ENCODE measurements at regions not wholly inside any gene's neighbourhood (a gene's known extent, or its start where the extent isn't known, plus 50 kb on each side); places are given as distances from the start of the nearest gene placed in this dataset.

DNA sequence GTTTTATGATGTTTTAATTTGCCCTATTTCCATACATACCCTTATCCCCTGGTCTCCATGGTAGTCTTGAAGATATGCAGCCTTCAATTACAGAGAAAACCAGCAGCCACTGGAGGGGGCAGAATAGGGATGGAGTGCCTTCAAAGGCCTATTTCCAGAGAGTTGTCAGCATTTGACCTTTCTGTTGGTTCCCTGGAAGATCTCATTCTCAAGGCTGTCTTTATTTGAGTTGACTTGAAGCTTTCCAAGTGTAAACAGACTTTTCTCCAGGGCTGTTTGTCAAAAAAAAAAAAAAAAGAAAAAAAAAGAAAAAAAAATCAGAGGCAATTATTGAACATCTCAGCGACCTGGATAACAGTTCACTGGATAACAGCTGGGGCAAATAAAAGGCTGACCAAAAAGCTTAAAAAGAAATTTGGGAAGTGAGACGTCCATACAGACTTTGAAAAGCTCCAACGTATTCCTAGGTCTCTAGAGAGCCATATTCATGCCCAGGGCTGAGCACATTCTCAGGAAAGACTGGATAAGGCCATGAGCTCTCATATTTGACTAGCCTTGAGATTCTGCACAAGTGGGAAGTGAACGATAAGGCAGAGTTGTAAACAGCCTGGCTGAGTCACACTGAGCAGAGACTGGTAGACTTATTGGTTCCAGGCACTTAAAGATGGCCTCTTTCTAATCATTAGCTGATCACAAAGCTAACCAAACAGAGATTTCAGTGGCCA lies 126.6 kb downstream of the VAPA start:
- TF ChIP-seq, protein P1, sequence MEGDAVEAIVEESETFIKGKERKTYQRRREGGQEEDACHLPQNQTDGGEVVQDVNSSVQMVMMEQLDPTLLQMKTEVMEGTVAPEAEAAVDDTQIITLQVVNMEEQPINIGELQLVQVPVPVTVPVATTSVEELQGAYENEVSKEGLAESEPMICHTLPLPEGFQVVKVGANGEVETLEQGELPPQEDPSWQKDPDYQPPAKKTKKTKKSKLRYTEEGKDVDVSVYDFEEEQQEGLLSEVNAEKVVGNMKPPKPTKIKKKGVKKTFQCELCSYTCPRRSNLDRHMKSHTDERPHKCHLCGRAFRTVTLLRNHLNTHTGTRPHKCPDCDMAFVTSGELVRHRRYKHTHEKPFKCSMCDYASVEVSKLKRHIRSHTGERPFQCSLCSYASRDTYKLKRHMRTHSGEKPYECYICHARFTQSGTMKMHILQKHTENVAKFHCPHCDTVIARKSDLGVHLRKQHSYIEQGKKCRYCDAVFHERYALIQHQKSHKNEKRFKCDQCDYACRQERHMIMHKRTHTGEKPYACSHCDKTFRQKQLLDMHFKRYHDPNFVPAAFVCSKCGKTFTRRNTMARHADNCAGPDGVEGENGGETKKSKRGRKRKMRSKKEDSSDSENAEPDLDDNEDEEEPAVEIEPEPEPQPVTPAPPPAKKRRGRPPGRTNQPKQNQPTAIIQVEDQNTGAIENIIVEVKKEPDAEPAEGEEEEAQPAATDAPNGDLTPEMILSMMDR (optimal IDR thresholded peaks at IDR 0.05 in 1 of 3, IDR thresholded peaks at IDR 0.05 in 1 of 3, conservative IDR thresholded peaks at IDR 0.05 in 1 of 3; ENCODE audit: extremely low read depth in 1 of 3, insufficient read depth in 2 of 3, low read length in 3 of 3), result no peak
- TF ChIP-seq EZH2 (IDR thresholded peaks at IDR 0.05; ENCODE audit: low read length), result no peak

All from keratinocyte (primary cell).